ENCODE measurements at regions not wholly inside any gene's neighbourhood (a gene's known extent, or its start where the extent isn't known, plus 50 kb on each side); places are given as distances from the start of the nearest gene placed in this dataset.

DNA sequence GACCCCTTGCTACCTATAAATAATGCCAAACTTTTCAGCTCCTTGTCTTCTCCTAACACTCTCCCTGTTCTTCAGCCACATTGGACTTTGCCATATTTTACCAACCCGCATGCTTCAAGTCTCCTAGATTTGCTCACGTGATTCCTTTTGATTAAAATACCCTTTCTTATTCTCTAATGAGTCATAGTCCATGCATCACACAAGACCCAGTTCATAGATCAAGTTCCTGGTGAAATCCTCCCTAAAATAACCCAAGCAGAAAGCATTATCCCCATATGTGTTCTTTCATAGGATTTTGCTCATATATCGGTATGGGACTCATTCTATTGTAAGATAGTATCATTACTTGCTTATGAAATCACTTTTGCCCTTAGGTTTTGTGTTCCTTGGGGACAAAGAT, 108.9 kb upstream of the STXBP5 start:
- no peak for DNase-seq

DNA sequence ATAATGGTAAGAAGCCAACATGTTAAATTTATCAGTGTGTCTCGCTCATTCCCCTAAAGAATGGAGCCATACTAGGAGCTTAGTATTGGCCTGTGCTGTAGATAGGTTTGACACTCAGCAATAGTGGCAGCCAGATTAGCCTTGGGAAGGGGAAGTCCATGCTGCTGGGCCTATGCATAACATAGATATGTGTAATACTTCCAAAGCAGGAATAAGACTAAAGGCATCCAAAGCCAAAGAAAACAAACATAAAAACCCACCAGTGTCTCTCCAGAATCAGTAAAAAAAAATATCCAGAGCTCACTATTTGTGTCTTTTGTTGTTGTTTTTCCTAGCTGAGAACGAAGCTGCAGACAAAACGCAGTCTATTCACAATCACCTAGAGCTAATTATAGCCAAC, 104.2 kb upstream of the STXBP5 start:
- no peak for DNase-seq

DNA sequence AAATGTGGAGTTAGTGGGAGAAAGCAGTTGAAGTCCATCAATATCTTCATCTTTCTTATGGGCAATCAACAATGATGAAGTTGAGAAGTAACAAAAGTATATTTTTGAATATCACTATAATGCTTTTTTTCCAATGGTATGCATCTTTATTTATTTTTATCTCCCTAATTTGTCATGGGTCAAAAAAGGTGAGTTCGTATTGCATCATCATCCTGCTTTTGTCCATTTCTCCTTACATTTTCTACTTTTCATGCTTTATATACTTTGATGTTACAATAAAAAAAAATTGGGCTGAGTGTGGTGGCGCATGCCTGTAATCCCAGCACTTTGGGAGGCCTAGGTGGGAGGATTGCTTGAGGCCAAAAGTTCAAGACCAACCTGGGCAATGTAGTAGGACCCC, 101.2 kb upstream of the STXBP5 start:
- no peak for DNase-seq

DNA sequence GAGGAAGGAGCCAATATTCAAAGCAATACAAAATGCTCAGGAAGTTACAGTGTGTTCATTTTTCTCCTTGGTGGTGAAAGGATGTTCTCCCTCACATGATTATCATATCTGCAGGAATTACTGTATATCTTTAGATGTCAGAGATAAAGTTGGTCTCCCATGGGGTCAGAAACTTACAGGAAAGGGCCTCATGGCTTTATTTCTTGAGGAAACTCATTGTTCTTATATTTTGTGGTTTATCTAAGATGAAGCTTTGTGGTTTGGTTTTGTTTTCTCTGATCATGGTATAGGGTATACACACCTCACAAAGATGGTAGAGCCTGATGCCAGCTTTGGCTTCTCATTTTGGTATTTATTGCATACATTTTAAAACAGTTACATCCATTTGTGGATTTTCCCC, 100.5 kb upstream of the STXBP5 start:
- DNase-seq, result no peak

DNA sequence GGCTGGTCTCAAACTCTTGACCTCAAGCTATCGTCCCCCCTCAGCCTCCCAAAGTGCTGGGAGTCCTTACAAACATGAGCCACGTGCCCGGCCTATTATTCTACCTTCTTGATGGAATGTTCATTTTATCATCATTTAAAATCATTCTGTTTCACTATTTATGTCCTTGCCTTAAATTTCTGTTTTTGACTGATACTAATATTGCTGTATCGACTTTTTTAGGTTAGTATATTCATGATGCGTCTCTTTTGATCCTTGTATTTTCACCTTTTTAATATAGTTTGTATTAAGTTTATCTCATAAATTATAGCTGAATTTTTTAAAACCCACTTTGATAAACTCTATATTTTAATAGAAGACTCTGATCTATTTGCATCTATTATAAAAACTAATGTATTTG, 98.4 kb upstream of the STXBP5 start:
- DNase-seq, result no peak

DNA sequence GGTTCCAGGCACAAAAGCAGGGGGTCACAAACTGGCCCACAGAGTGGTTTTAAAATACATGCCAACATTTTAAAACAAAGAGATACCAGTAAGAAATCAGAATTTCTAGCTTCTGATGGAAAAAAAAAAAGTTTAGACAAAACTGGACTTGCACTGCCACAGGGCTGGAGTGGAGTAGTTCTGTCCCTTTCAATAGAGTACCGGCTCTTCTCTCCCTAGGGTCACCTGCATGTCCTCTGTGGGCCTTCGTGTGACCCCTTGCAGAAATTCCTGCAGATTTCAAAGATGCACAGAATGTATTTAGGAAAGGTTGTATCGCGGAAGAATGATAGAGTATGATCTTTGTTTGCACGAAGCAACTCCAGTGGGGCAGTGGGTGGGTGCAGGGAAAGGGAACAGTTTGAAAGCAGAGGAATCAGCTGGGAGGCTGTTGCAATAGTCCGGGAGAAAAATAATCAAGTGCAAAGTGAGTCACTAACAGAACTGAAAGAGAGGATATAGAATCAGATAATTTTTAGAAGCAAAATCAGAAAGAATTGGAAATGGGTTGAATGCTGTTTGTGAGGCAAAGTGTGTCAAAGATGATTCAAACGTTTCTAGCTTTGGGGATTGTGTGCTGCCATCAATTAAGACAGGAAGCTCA, 97.3 kb upstream of the STXBP5 start:
- no peak for DNase-seq

GRCh38 chr6:147108259-147108910, 95.8 kb upstream of the STXBP5 start:
- no peak for DNase-seq

GRCh38 chr6:147109707-147110106, 94.5 kb upstream of the STXBP5 start:
- DNase-seq, result no peak

DNA sequence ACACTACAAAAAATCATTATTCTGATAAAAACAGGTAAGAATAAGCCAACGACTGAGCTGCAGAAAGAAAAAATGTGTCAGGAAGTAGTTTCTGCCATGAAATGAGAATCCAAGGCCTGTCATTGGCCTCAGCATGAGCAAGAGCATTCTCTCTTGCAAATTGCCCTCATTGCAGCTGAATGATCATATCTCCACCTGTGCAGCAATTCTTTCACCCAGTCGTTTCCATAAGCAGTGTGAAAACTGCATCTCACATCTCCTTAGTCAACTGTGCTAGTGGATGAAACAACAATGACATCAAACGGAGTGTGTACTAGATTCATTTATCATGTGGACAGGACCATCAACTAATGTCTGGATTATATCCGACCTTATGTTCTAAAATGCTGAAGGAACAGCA, 88.2 kb upstream of the STXBP5 start:
- no peak for DNase-seq

DNA sequence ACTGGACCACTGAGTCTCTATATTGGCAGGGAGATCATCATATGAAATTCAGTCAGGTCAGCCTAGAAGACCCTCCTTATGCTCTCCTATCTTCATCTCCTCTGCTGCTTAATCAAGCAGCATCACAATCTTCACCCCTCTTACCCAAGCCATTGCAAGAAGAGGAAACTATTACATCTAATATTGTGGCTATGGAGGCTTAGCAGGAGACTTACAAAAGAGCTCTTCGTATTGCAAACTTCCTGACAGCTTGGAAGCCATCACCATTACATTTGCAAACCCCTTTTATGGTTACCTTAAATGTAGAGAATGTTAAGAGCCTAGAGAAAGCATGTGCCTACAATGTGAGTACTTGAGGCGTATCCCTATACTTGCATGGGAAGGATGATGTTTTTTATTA, 87.2 kb upstream of the STXBP5 start:
- DNase-seq, result no peak

- DNase-seq, result no peak
Observed at GRCh38 chr6:147117580-147117979, 86.6 kb upstream of the STXBP5 start.

DNA sequence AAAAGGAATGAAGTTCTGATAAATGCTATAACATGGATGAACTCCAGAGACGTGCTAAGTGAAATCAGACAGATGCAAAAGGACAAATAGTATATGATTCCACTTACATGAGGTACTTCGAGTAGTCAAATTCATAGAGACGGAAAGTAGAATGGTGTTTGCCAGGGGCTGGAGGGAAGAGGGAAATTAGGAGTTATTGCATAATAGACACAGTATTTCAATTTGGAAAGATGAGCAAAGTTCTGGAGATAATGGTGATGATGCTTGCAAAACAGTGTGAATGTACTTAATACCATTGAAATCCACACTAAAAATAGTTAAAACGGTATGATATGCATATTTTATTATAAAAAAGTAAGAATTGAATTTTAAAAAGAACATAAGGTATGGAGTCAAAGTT, 84.9 kb upstream of the STXBP5 start:
- DNase-seq, result no peak

DNA sequence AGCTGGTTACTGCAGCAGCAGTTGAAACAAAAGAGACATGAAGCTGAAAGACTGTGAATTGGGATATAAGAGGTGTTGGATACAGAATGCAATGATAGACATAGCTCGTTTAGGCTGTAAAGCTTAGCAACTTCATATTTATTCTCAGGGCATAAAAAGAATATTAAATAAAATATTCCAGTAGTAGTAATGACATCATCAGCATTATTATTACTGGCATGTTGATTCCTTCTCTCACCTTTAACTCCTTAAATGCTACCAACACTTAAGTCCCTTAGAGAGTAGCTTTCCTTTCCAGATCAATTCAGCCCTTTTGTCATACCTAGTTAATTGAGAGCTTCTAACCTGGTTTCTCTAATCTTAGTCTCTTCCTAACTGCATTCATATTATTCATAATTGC, 81.4 kb upstream of the STXBP5 start:
- no peak for DNase-seq

GRCh38 chr6:147126618-147127022, 77.6 kb upstream of the STXBP5 start:
- no peak for DNase-seq

DNA sequence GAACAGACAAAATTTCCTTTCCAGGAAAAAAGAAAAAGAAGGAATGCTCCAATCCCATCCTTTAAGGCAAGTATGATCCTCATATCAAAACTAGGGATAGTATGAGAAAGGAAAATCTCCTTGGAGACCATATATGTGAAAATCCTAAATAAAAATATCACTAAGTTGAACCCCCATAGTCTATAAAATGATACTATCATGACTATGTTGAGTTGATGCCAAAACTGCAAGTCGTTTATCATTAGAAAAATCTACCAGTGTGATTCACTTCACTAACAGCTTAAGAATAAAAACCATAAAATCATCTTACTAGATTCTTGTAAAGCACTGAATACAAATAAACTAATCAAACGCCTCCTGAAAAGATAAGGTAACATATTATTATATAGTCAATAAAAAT, 76.6 kb upstream of the STXBP5 start:
- no peak for DNase-seq

DNA sequence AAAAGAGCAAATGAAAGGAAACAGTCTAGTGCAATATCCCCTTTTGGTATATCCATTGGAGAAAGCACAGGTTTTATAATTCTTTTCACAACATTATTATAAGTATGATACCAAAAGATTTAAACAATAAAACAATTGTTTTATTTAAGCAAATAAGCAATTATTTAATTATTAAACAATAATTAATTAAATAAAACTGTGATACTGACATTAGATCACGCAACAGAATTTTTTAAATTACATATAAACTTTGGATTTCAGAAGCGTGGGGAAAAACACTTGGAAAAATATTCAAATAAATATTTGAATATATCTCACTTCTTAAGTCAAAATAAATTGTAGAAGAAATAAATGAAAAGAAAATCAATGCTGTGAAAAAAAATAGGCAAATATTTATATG, 76.2 kb upstream of the STXBP5 start:
- DNase-seq, result no peak

DNA sequence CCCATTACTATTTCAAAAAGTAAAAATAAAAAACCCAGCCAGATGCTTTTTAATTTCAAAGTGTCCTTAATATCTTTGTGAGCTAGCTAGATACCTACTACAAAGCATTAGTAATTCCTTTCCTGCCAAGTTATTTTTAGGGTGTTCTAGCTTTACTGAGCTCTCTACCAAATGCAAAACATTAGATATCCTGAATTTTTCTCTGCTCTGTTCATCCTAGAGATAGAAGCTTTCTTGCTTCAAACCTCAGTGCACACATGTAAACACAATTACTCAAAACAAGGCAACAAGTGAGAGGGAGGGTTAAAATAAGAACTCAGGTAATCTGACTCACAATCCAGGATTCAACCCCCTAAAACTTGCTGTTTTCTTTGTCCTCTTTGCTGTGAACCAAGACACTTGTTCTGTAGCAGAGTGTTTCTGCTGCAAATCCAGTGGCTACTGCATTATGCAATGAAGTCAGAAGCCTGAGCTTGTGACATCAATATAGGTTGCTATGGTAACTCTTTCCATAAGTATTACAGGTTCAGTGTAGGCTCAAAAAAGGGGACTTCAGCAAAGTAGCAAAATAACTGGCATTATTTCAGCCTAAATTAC, 72.6 kb upstream of the STXBP5 start:
- no peak for DNase-seq

- no peak for DNase-seq
Observed at GRCh38 chr6:147132889-147133288, 71.3 kb upstream of the STXBP5 start.

GRCh38 chr6:147133669-147134068, 70.5 kb upstream of the STXBP5 start:
- no peak for DNase-seq

- DNase-seq, result no peak
Observed at GRCh38 chr6:147135211-147135681, 69.0 kb upstream of the STXBP5 start.

DNA sequence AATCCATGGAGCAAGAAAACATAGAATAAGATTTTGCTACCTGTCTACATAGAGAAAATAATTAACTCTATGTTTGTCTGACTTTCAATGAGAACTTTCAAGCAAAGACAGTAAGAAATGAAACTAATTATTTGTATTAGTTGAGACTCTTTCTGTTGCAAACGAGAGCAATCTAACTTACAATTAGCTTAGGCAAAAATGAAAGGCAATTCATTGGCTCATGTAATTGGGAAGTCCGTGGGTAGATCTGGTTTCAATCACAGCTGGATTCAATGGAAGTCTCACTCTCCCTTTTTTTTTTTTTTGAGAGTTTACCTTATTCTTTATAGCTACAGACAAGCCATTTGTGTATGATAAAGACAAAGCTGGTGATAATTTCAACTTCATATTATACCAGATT, 68.2 kb upstream of the STXBP5 start:
- DNase-seq, result no peak

- DNase-seq, result no peak
Observed at GRCh38 chr6:147137986-147138385, 66.2 kb upstream of the STXBP5 start.

DNA sequence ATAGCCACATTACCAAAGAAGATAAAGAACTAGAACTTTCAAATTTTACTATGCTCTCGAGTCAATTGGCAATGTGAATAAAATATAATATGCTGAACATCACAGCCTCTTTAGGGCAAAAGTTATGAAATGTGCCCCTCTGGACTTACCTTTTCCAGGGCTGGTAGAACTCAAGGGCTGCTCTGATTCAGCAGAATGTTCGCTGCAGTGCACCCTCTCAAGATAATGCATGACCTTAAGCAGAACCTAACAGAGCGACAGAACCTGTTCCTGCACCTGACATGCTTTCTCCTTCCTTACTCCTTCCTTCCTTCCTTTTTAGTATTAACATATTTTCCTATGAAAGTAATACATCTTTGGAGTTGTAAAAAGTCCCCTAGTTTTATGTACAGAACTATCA, 65.4 kb upstream of the STXBP5 start:
- DNase-seq, result no peak

DNA sequence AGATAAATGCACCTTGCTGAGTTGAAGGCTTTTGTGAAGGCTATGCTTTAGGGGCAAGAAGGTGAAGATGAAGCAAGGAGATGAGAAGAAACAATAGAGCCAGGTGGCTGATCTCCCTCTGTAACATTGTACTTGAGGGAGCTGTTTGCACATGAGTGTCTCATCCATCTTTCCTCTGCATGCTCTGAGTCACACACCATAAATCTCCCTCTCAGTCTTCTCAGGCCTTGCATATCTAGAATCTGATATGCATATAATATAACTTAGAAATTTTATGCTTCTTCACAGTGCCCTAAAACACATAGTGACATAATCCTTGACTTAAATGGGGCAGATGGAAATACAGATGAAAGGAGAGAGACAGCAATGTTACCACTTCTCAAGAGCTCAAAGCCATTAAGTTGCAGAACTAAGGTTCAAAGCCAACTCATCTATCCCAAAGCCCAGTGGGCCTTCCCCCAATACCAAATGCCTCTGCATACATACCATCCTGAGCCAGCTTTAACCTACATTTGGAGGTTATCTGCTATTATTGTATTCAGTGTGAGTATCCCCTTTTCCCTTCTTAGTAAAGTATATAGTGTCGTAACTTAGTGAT, 62.4 kb upstream of the STXBP5 start:
- DNase-seq, result no peak
